HG03565 (cell line): ENCODE measurements at regions not wholly inside any gene's neighbourhood (a gene's known extent, or its start where the extent isn't known, plus 50 kb on each side); places are given as distances from the start of the nearest gene placed in this dataset.
"Not testable (repeated sequence)": the region's sequence is repeated elsewhere in the genome, so short reads cannot be mapped to it uniquely, and the experiment has no call there.

Experiments used
- ATAC-seq: cut with Tn5 transposase; IDR thresholded peaks from one replicate; pipeline ENCODE4 v1.9.1; 2021; ENCODE audit warnings: mild to moderate bottlenecking, moderate library complexity; ENCODE audit not compliant: unreplicated experiment

DNA sequence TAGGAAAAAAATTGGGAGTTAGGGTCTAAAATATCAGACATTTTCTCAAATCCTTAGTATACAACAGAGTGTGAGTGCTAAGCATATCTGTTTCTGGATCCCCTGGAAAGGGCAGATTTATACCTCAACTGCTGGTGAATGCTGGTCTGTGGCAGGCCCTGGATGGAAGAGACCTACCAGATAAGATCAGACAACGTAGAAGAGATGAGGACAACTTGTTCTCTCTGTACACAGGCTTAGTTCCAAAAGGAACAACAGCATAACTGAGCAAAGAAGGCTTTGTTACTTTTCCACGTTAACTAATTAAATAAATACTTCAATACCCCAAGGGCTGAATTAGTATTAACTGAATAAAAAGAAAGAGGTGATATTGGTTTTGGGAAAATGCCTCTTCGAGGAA lies 1277.3 kb downstream of the SLITRK5 start:
- ATAC-seq: no peak

DNA sequence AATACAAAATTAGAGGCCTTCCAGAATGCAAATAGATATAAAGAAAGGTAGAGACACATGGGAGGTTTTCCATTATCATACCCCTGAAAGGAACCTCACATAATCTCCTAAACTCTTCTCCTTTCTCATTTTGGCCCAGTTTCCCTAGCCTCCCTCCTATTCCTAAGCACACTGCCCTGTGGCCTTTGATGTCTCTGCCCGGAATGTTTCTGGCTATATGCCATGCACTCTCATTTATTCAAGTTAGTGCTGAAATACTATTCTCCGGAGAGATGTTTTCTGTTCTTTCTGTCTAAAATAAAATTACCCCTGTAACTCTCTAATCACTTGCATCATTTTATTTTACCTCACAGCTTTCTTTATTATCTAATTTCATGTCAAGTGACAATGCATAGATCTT lies 1287.7 kb downstream of the SLITRK5 start:
- no peak for ATAC-seq

DNA sequence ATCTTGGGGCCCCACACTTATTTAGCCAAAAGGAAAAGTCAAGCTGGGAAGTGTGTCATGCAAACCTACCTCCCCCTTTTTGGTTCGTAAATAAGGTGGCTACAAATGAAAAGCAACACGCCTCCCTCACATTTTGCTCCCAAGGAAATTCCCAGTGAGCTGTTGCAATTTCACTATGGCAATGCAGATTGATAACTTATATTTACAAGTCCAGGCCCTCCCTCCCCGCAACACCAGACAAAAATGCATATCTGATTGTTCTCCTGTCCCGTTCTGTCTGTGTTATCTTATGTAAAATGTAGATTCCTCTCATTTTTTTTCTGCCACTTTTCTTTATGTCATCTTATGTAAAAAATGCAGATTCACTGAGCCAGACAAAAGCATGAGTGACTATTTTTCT lies 1305.3 kb downstream of the SLITRK5 start:
- ATAC-seq: no peak

DNA sequence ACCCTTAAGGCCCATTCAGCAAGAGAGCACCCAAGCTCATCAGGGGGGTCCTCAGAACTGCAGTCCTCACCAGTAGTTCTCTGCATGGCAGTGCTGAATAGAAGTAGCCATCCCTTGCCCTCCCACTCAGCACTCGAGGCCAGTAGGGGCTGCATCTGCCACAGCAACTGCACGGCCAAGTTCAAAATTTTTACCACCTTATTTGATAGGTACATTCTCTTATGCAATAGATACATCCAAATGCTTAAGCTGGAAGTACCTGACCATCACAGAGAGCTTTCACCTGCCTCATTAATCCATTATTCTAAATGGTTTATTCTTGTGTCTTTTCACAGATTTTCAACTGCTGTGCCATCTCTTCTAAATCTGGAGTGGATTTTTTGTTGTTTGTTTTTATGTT lies 1307.4 kb downstream of the SLITRK5 start:
- ATAC-seq: no peak

DNA sequence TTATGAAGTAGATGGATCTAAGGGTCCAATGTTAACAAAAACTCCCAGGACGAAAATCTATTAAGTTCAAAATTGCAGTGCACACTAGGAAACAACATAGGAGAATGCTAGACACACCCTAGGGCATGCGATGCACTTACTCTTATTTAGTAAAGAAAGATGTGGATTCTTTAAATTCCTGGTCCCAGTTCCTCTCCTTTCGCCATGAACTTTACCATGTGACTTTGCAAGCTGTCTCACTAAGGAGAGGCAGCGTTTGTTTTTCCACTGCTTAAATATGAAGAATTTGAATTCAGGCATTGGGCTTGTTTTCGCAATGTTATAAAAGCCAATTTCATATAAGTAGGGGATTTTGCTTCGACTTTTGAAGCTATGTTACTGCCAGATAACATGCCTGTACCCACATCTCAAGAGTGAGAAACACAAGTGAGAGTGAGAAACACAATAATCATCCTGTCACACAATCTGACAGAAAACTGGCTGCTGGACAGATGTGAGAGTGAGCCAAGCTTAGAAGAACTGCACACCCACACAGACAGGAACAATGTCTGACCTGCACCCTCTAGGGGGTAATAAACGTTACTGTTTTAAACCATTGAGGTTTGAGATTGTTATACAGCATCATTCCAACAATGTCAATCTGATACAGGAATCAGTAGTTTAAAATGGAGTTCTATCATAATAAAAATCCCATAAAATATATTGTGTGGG lies 1308.4 kb downstream of the SLITRK5 start:
- ATAC-seq: peak; percentile 71

DNA sequence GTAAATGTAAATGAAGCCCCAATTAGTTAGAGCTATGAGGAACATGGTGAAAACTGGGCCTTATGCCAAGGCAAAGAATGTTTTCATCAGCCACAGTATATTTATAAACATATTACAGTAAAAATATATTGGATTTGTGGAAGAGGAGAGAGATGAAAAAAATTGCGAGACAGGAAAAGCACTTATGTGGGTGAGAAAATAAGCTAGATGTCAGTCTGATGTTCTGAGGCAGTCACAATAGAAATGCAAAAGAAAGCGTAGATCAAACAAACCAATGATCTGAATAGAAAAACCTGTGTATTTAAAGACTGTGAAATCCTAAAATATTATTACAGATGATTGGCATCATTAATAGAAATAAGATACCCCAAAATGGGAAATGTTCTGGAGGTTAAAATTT lies 1332.5 kb downstream of the SLITRK5 start:
- no peak for ATAC-seq

DNA sequence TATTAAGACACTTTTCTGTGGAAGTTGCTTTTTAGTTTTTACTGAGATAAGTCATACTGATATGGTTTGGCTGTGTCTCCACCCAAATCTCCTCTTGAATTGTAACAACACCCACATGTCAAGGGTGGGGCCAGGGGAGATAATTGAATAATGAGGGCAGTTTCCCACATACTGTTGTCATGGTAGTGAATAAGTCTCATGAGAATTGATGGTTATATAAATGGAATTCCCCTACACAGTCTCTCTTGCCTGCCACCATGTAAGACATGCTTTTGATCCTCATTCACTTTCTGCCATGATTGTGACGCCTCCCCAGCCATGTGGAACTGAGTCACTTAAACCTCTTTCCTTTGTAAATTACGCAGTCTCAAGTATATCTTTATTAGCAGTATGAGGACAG lies 1340.4 kb downstream of the SLITRK5 start:
- ATAC-seq: no peak

DNA sequence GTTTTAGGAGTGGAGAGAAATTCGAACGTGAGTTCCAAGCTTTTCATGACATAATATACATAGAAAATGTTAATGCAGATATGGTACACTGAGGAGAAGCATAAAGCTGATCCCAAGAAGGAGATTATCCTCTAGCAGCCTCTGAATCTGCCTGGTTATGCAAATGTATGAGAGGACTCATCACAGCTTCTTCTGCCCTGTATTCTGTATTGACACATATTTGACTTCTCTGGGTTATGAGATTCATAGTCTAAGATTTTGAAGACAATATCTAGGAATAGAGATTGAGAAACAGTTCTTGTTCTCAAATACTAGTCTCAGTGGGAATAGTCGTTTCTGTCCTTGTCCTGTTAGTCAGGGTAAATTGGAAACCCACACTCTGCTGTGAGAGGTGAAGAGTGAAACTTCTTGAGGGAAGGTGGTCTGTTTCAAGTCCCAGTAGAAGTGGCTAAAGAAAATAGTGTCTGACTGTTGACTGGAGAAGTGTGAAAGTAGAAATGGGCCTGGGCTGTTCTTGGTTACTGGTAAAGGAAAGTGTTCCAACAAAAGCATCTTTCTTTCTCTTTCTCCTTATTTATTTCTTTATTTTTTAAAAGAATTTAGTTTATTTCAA lies 1356.6 kb downstream of the SLITRK5 start:
- no peak for ATAC-seq

DNA sequence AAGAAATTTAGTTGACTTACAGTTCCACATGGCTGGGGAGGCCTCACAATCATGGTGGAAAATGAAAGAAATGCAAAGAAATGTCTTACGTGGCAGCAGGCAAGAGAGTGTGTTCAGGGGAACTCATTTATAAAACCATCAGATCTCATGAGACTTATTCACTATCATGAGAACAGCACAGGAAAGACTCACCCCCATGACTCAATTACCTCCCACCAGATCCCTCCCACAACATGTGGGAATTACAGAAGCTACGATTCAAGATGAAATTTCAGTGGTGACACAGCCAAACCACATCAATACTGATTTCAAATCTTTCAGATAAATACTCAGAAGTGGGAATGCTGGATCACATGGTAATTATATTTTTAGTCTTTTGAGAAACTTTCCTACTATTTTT lies 1357.9 kb downstream of the SLITRK5 start:
- ATAC-seq: no peak

DNA sequence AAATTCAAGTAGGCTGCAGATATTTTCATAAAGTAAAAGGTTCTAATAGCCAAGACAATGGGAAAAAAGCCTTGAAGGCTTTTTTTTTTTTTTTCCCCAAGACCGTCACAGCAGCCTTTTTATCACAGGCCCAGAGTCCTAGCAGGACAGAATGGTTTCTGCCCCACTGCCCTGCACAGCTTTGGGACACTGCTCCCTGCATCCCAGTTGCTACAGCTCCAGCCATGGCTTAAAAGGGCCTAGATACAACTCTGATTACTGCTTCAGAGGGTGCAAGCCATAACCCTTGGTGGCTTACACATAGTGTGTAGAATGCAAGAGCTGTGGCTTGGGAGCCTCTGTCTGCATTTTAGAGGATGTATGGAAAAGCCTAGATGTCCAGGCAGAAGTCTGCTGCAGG lies 1362.8 kb downstream of the SLITRK5 start:
- ATAC-seq: no peak

DNA sequence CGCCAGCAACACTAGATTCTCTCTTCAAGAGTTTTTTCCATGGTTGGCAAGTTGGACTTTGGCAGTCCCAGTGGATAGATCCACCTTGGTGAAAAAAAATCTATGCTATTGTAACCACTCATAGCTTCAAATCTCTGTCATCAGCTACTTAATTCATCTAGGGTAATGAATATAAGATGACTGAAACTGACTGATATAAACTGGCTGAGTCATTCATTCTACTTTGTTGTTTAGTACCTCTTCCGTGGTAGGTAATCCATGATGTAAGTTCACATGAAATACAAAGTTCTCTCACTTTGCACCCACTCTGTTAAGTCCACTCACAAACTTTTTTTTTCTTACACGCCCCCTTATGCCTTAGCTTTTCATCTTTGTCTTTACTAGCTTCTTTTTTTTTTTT lies 1381.5 kb downstream of the SLITRK5 start:
- ATAC-seq: no peak

DNA sequence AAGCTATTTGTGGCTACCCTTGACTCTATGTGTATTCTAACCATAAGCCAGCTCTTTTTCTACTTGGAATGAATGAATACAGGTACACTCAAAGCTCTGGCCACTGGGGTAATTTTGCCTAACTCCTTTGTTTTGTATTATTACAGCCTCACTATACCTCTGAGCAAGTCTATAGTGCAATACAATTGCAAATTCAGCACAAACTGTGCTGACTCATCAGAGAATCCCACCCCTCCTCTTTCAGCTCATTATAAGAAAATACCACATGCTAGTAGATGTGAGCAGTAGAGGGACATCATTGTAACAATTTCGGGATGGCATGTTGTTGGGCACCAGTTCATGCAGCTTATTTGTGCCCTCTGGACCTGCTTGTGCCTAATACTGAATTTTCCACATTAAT lies 1382.2 kb downstream of the SLITRK5 start:
- ATAC-seq: no peak

DNA sequence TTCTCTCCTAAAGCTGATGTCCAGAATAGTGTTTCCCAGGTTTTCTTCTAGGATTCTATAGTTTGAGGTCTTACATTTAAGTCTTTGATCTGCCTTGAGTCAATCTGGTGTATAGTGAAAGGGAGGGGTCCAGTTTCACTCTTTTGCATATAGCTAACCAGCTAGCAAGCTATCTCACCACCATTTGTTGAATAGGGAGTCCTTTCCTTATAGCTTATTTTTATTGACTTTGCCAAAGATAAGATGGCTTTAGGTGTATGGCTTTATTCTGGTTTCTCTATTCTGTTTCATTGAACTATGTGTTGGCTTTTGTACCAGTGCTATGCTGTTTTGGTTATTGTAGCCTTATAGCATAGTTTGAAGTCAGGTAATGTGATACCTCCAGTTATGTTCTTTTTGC lies 1386.1 kb downstream of the SLITRK5 start:
- no peak for ATAC-seq

DNA sequence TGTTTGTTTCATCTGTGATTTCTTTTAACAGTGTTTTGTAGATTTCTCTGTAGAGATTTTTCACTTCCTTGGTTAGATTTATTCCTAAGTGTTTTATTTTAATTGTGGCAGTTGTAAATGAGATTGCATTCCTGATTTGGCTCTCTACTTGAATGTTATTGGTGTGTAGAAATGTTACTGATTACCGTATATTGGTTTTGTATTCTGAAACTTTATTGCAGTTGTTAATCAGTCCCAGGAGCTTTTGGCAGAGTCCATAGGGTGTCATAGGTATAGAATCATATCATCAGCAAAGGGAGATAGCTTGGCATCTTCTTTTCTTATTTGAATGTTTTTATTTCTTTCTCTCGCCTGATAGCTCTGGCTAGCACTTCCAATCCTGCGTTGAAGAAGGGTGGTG lies 1386.7 kb downstream of the SLITRK5 start:
- ATAC-seq: no peak

DNA sequence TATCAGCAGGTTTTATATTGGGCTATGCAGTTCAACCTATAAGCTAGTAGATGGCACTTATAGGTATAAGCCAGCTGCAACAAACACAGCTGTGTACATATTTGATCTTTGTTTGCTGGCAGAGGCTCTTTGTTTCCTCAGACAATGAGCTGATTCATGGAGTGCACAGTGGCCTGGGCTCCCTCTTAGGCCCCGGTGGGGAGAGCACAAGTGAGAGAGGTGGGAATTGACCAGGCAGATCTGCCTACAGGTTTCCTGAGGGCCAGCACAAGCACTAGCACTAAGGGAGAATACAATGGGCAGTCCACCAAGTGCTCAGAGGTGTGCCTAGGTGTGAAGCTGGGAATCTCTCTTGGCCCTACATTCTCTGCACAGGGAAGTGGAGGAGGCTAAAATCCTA lies 1390.7 kb downstream of the SLITRK5 start:
- no peak for ATAC-seq

DNA sequence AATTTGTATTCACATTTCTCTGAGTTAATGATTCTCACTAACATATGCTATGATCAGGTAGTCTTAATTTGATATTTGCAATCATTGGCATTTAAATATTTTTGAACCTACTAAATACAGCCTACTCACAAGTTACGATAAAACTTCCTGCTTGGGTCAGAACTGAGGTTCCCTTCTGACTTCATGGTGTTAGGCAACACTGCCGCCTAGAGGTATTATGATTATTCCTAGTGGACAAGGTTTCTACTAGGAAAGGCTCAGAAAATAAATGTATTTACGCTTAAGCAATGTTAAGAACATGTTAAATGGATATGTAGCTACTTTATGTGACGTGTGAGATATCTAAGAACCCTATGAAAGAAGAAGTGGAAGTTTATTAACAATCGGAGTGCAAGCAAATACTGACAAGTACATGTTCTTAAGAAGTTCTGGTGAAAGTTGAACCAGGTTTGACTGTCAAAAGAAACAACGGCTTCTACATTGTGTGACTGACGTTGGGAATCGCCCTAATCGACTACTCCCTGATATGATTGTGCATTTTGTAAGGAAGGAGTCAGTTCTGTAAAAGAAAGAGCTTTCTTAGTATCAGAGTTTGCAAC lies 1395.8 kb downstream of the SLITRK5 start:
- no peak for ATAC-seq

DNA sequence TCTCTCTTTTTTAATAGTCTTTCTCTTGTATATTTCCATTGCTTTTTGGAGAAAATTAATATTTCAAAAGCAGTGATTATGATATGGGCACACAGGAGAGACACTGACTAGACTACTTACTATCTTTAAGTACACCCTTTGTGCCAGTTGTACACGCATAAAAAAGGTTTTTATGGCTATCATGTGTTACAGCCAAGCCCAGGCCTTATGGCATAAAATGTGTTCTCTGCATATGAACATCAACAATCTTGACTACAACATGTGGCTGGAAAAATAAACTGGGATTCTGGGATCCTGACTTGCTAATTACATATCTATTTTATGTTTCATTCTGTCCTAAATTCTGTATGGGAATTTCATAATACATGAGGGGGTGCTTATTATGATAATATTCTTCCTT lies 1401.8 kb downstream of the SLITRK5 start:
- no peak for ATAC-seq

DNA sequence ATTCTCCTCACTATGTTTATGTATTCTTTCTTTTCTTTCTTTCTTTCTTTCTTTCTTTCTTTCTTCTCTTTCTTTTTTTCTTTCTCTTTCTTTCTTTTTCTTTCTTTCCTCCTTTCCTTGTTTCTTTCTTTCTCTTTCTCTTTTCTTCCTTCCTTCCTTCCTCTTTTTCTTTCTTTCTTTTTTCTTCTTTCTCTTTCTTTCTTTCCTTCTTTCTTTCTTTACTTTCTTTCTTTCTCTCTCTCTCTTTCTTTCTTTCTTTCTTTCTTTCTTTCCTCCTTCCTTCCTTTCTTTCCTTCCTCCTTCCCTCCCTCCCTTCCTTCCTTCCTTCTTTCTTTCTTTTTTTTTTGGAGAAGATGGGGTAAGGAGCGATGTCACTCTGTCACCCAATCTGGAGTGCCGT lies 1405.5 kb downstream of the SLITRK5 start:
- no peak for ATAC-seq

DNA sequence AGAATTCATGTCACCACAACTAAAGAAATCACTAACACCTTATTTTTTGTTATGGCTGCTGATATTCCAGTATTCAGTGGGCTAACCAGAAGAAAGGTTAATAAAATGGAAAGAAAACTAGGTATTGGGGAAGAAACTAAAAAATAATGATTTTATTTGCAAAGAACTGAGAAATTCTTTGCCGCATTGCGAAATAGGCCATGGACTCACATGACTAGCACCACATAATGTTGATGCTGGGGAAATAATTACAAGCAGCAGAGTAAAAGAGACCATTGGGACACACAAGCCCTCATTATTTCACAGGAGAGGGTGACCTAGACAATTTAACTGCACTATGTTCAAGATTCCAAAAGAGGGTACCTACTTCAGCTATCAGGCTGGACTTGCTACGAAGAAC lies 1411.5 kb downstream of the SLITRK5 start:
- no peak for ATAC-seq

DNA sequence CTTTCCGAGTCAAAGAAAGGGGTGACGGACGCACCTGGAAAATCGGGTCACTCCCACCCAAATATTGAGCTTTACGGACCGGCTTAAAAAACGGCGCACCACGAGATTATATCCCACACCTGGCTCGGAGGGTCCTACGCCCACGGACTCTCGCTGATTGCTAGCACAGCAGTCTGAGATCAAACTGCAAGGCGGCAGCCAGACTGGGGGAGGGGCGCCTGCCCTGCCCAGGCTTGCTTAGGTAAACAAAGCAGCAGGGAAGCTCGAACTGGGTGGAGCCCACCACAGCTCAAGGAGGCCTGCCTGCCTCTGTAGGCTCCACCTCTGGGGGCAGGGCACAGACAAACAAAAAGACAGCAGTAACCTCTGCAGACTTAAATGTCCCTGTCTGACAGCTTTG lies 1416.9 kb downstream of the SLITRK5 start:
- not testable (repeated sequence) for ATAC-seq

DNA sequence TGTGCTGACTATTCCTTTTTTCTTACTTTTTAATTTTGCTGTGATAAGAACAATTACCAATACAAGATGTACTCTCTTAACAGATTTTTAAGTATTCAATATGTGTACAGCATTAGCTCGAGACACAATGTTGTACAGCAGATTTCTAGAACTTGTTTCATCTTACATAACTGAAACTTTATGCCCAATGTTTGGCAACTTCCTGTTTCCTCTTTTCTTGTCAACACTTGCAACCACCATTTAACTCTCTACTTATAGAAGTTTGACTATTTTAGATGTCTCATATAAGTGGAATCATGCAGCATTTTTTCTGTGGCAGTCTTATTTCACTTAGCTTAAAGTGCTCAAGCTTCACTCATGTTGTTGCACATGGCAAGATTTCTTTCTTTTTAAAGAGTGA lies 1426.8 kb downstream of the SLITRK5 start:
- ATAC-seq: no peak

DNA sequence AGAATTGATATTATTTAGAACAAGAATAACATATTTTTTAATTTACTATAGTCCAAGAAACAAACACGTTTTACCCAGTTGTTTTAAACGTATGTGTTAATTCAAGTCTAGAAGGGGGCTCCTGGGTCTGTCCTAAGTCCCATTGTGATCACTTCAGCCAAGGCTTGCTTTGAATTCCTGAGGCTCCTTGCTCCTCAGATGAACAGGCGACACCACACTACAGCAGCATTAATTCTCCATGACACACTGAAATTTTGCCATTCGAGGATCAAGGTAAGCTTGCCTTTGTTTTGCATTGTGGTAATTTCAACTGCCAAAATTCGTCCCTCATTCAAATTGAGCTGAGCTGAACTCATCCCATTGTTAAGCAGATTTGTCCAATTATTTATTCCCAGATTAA lies 1442.6 kb downstream of the SLITRK5 start:
- ATAC-seq: no peak

DNA sequence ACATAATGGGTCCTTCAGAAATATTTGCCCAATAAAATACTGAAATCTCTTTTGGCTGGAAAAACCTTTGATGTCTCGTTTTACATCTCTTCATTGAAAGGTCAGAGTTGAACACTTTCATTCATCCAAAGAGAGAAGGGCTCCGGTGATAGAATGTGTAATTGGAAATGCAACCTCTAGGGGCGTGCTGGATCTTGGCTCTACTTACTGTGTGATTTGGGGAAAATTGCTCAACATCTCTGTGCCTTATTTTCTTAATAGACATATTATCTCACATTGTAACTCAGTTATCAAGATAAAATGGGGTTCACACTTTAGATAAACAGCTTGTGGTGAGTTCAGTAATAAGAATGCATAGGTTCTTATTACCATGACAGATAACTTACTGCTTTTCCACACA lies 1444.1 kb downstream of the SLITRK5 start:
- no peak for ATAC-seq
